Neural cell (in vitro differentiated cells): ENCODE measurements at regions not wholly inside any gene's neighbourhood (a gene's known extent, or its start where the extent isn't known, plus 50 kb on each side); places are given as distances from the start of the nearest gene placed in this dataset.

ENCODE experiments used
- EP300 ChIP-seq: fragments of 450-650 bp; conservative IDR thresholded peaks from 2 replicates; pipeline ENCODE4 v1.6.1; 2014; ENCODE audit warnings: antibody characterized with exemption, mild to moderate bottlenecking, moderate library complexity; ENCODE audit not compliant: poor library complexity, severe bottlenecking
- EZH2 ChIP-seq: fragments of 200-600, 300-800 bp; shearing (Covaris generic), sonication (generic); IDR thresholded peaks from 2 replicates; pipeline ENCODE4 v1.6.1; 2014; ENCODE audit warnings: antibody characterized with exemption, low read length, borderline replicate concordance, mild to moderate bottlenecking; ENCODE audit not compliant: insufficient read depth, poor library complexity, severe bottlenecking
- TF ChIP-seq, protein P1 (sequence below): fragments of 450-650 bp; IDR thresholded peaks from 2 replicates; pipeline ENCODE4 v1.5.1; 2014; ENCODE audit warnings: antibody characterized with exemption, mild to moderate bottlenecking, moderate library complexity; ENCODE audit not compliant: poor library complexity, severe bottlenecking

- TF ChIP-seq, protein P1, sequence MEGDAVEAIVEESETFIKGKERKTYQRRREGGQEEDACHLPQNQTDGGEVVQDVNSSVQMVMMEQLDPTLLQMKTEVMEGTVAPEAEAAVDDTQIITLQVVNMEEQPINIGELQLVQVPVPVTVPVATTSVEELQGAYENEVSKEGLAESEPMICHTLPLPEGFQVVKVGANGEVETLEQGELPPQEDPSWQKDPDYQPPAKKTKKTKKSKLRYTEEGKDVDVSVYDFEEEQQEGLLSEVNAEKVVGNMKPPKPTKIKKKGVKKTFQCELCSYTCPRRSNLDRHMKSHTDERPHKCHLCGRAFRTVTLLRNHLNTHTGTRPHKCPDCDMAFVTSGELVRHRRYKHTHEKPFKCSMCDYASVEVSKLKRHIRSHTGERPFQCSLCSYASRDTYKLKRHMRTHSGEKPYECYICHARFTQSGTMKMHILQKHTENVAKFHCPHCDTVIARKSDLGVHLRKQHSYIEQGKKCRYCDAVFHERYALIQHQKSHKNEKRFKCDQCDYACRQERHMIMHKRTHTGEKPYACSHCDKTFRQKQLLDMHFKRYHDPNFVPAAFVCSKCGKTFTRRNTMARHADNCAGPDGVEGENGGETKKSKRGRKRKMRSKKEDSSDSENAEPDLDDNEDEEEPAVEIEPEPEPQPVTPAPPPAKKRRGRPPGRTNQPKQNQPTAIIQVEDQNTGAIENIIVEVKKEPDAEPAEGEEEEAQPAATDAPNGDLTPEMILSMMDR = no peak
- TF ChIP-seq EP300 (no peak), EZH2 (no peak)
Measured at GRCh38 chr6:167576828-167577503, 249.7 kb upstream of the AFDN start.
